Activated CD4-positive, alpha-beta T cell treated with anti-CD3 and anti-CD28 coated beads for 48 hours (primary cell): ENCODE measurements at regions not wholly inside any gene's neighbourhood (a gene's known extent, or its start where the extent isn't known, plus 50 kb on each side); places are given as distances from the start of the nearest gene placed in this dataset.
"Not testable (repeated sequence)": the region's sequence is repeated elsewhere in the genome, so short reads cannot be mapped to it uniquely, and the experiment has no call there.

Source experiments
- DNase-seq: peaks from one replicate; pipeline ENCODE4 v3.0.0-alpha.2; 2020

- no peak for DNase-seq
These were observed 92.3 kb upstream of the CD44 start for GRCh38 chr11:35046681-35047080.

- no peak for DNase-seq
These were observed 91.8 kb upstream of the CD44 start for GRCh38 chr11:35047179-35047578.

GRCh38 chr11:35047769-35048168, 91.2 kb upstream of the CD44 start:
- no peak for DNase-seq

GRCh38 chr11:35048346-35048745, 90.6 kb upstream of the CD44 start:
- DNase-seq = not testable (repeated sequence)

GRCh38 chr11:35049859-35050531, 89.0 kb upstream of the CD44 start:
- DNase-seq = no peak

- DNase-seq = no peak
These were observed 88.4 kb upstream of the CD44 start for GRCh38 chr11:35050541-35050995.

GRCh38 chr11:35056391-35057093, 82.4 kb upstream of the CD44 start:
- no peak for DNase-seq

GRCh38 chr11:35057926-35058668, 80.9 kb upstream of the CD44 start:
- DNase-seq = no peak

- no peak for DNase-seq
These were observed 80.1 kb upstream of the CD44 start for GRCh38 chr11:35058669-35059434.

- no peak for DNase-seq
These were observed 77.2 kb upstream of the CD44 start for GRCh38 chr11:35061516-35062440.

- no peak for DNase-seq
These were observed 75.5 kb upstream of the CD44 start for GRCh38 chr11:35063488-35063931.

- DNase-seq = no peak
These were observed 74.7 kb upstream of the CD44 start for GRCh38 chr11:35064114-35064800.

- DNase-seq = no peak
These were observed 73.4 kb upstream of the CD44 start for GRCh38 chr11:35065566-35065965.

- DNase-seq = no peak
These were observed 72.9 kb upstream of the CD44 start for GRCh38 chr11:35066030-35066429.

GRCh38 chr11:35066783-35067423, 72.1 kb upstream of the CD44 start:
- DNase-seq = peak; percentile 45

GRCh38 chr11:35071722-35072121, 67.2 kb upstream of the CD44 start:
- DNase-seq = no peak

GRCh38 chr11:35073691-35074419, 65.1 kb upstream of the CD44 start:
- DNase-seq = no peak

- DNase-seq = no peak
These were observed 62.5 kb upstream of the CD44 start for GRCh38 chr11:35076201-35077100.
